ENCODE measurements at regions not wholly inside any gene's neighbourhood (a gene's known extent, or its start where the extent isn't known, plus 50 kb on each side); places are given as distances from the start of the nearest gene placed in this dataset.
"Not testable (repeated sequence)": the region's sequence is repeated elsewhere in the genome, so short reads cannot be mapped to it uniquely, and the experiment has no call there.

- DNase-seq (no peak), ATAC-seq (no peak)
- no peaks in the 10 kb centered on the region for H3K27me3 ChIP-seq
- H3K27ac ChIP-seq, result no peak overlapping the region
- no peak overlapping the region for H3K4me3 ChIP-seq
- H3K36me3 ChIP-seq, result no peaks in the 10 kb centered on the region
- no peaks in the 10 kb centered on the region for H3K4me1 ChIP-seq
- intact Hi-C loops (cut with DNase I), result no loop called here
- no peaks in the 10 kb centered on the region for H3K9me3 ChIP-seq
- no peak for TF ChIP-seq CTCF (IDR thresholded peaks at IDR 0.05)
Measured at GRCh38 chr3:79953591-79954101, 185.8 kb upstream of the ROBO1 start.

DNA sequence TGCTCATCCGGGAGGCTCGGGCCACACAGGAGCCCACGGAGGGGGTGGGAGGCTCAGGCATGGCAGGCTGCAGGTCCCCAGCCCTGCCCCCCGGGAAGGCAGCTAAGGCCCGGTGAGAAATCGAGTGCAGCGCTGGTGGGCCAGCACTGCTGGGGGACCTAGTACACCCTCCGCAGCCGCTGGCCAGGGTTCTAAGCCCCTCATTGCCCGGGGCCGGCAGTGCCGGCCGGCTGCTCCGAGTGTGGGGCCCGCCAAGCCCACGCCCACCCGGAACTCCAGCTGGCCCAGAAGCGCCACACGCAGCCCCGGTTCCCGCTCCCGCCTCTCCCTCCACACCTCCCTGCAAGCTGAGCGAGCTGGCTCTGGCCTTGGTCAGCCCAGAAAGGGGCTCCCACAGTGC lies 183.6 kb upstream of the ROBO1 start:
- H3K4me1 ChIP-seq; DNase-seq; H3K4me3 ChIP-seq; intact Hi-C loops (cut with DNase I); H3K27ac ChIP-seq; H3K27me3 ChIP-seq; H3K36me3 ChIP-seq; ATAC-seq; H3K9me3 ChIP-seq: not testable (repeated sequence)

GRCh38 chr3:79947957-79948356 lies 180.2 kb upstream of the ROBO1 start:
- H3K4me3 ChIP-seq, result no peak overlapping the region
- DNase-seq (no peak), ATAC-seq (no peak)

GRCh38 chr3:79947469-79947868 lies 179.7 kb upstream of the ROBO1 start:
- ATAC-seq (no peak), DNase-seq (no peak)
- TF ChIP-seq CTCF (IDR thresholded peaks at IDR 0.05), result no peak
- H3K4me1 ChIP-seq, result no peaks in the 10 kb centered on the region
- no peak overlapping the region for H3K27ac ChIP-seq
- no peaks in the 10 kb centered on the region for H3K27me3 ChIP-seq
- H3K9me3 ChIP-seq, result no peaks in the 10 kb centered on the region
- H3K36me3 ChIP-seq, result no peaks in the 10 kb centered on the region
- intact Hi-C loops (cut with DNase I), result no loop called here
- H3K4me3 ChIP-seq, result no peak overlapping the region

More at GRCh38 chr3:79947957-79948356, 180.2 kb upstream of the ROBO1 start:
- H3K27me3 ChIP-seq, result no peaks in the 10 kb centered on the region
- intact Hi-C loops (cut with DNase I), result no loop called here
- no peak for TF ChIP-seq CTCF (IDR thresholded peaks at IDR 0.05)
- H3K9me3 ChIP-seq, result no peaks in the 10 kb centered on the region
- no peaks in the 10 kb centered on the region for H3K4me1 ChIP-seq
- H3K36me3 ChIP-seq, result no peaks in the 10 kb centered on the region
- H3K27ac ChIP-seq, result no peak overlapping the region

DNA sequence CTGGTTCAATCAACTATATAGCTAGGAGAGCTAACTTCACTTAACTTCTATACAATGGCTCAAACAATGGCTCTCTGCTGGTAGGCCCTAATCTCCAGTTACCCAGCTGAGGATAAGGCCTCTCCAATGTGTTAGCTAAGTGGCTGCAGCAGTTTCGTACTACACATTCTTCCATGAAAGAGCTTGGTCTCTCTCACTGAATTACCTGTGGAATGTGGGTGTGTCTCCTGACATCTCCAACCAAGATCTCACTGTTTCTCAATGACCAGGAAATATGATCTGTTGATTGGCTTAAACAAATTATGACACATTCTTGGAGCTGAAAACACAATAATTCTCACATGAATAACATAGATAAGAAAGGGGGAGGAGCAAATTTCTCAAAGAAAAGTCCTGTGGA lies 169.8 kb upstream of the ROBO1 start:
- no peak overlapping the region for H3K4me3 ChIP-seq
- H3K27ac ChIP-seq, result no peak overlapping the region
- intact Hi-C loops (cut with DNase I), result no loop called here
- DNase-seq (no peak), ATAC-seq (peak; percentile 88)
- H3K4me1 ChIP-seq, result no peaks in the 10 kb centered on the region
- no peaks in the 10 kb centered on the region for H3K36me3 ChIP-seq
- no peaks in the 10 kb centered on the region for H3K9me3 ChIP-seq
- TF ChIP-seq CTCF (IDR thresholded peaks at IDR 0.05), result no peak
- H3K27me3 ChIP-seq, result no peaks in the 10 kb centered on the region

DNA sequence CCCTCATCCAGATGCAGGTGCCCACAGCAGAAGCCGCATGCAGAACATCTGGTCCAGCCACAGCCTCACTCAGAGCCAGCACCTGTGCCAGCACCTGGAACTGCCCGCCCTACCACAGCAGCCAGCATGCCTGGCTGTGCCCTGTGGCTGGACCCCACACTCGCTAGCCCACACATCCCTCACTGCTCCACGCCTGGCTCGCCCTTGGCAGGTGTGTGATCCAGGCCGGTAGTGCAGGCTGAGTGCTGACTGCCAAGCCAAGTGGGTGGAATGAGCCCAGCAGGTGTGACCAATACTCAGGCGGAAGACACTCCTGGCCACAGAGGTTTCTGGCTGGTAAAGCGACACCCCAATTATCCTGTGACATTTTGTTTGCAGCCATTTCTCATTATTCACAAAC lies 162.4 kb upstream of the ROBO1 start:
- ATAC-seq, result no peak
- no peaks in the 10 kb centered on the region for H3K4me1 ChIP-seq
- no peaks in the 10 kb centered on the region for H3K27me3 ChIP-seq
- no peak overlapping the region for H3K27ac ChIP-seq
- DNase-seq, result no peak
- intact Hi-C loops (cut with DNase I), result no loop called here
- no peaks in the 10 kb centered on the region for H3K36me3 ChIP-seq
- H3K9me3 ChIP-seq, result no peaks in the 10 kb centered on the region
- TF ChIP-seq CTCF (IDR thresholded peaks at IDR 0.05), result no peak
- no peak overlapping the region for H3K4me3 ChIP-seq

Data from upper lobe of right lung (tissue), 1 donor.